Fibroblast of skin of back (primary cell): ENCODE measurements at regions not wholly inside any gene's neighbourhood (a gene's known extent, or its start where the extent isn't known, plus 50 kb on each side); places are given as distances from the start of the nearest gene placed in this dataset.

Experiments used
- DNase-seq: peaks from one replicate; pipeline ENCODE4 v3.0.0-alpha.2; 2013

DNA sequence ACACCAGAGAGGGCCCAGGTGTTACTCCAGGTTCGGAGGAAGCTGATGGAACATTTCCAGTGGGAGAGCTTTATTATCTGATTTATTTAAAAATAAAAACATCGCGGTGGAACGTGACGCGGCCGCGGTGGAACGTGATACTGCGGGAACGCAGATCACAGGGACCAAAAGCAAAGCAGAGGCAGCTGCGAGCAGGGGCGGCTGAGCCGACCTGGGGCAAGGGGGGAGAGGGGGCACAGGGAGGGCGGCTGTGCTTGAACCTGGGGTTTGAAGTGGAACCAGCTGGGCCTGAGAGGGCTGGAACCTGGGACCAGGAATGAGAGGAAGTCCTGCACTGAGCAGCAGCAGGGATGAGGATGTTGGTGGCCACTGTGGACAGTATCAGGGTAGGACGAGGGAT is 583.5 kb upstream of the SALL3 start:
- no peak for DNase-seq

- DNase-seq = no peak
These were observed 582.9 kb upstream of the SALL3 start for GRCh38 chr18:78396756-78397155.

GRCh38 chr18:78399992-78400503 is 579.6 kb upstream of the SALL3 start:
- no peak for DNase-seq

- no peak for DNase-seq
These were observed 577.2 kb upstream of the SALL3 start for GRCh38 chr18:78402440-78402839.

DNA sequence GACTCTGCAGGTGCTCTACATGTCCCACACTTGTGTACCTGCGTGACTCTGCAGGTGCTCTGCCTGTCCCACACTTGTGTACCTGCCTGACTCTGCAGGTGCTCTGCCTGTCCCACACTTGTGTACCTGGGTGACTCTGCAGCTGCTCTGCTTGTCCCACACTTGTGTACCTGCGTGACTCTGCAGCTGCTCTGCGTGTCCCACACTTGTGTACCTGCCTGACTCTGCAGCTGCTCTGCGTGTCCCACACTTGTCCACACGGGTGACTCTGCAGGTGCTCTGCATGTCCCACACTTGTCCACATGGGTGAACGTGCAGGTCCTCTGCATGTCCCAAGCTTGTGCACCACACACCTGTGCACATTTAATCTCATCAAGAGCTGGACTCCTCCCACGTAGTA is 576.7 kb upstream of the SALL3 start:
- no peak for DNase-seq

DNA sequence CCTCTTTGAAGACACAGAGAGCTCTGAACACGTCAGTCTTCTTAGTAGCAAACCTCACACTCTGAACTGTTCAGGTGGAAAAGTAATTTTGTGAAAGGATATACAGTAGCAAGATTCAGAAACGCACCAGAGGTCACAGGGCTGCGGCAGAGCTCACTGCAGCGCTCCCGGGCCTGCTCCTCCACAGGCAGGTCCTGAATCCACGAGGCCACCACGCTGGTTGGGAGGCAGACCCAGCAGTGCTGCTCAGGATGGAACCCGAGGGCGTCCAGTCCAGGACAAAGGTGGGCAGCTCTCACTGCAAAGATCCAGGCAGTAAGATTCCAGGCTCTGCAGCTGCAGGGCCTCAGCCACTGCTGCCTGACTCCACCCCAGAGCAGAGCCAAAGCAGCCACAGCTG is 576.2 kb upstream of the SALL3 start:
- DNase-seq = no peak

- DNase-seq = no peak
These were observed 573.9 kb upstream of the SALL3 start for GRCh38 chr18:78405763-78406162.

DNA sequence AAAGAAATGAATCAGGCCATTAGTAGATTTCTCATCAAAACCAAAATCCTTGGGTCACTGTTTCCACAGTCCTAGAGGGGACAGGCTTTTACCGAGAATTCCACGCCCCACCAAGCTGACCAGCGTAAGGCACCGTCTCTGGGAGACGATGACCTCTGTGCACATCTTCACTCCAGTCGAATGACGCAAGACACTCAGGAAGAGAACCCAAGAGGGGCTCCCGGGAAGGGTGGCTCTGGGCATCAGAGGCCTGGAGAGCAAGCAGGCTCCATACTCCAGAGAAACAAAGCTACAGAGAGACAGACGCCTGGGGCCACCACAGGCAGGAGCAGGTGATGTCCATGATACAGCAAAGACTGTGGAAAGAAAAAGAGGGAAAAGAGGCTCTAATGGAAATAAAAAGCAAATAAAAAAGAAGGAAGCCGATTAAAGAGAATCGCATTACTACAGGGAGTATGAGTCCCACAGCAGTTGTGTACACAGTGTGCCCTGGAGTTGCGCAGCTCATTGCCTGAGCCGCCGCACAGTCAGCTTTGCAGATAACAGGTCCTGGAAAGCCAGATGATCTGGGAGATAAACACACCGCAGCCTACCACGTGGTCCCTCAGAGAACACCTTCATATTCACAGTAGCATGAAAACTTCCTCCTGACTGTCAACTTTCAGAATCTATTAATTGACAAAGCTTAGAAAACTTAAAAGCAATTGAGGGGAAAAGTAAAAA is 572.7 kb upstream of the SALL3 start:
- DNase-seq = no peak

DNA sequence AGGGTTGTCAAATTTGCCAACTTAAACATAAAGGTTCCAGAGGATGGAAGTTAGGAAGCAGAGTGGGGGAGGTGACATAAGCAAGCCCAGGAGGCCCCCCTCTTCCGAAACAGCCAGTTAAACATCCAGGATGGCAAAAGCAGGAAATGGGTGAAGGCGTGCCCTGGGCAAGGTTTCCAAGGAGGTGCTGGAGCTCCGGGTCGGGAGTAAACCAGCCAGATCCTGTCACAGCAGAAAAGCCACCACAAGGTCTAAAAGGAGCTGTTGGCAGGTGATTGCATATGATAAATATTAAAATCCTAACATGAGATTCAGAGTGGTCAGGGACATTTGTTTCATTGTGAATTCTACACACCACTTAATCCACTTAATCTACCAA is 572.2 kb upstream of the SALL3 start:
- no peak for DNase-seq

GRCh38 chr18:78408623-78409022 is 571.0 kb upstream of the SALL3 start:
- DNase-seq = no peak

GRCh38 chr18:78410094-78410786 is 569.4 kb upstream of the SALL3 start:
- DNase-seq = no peak

DNA sequence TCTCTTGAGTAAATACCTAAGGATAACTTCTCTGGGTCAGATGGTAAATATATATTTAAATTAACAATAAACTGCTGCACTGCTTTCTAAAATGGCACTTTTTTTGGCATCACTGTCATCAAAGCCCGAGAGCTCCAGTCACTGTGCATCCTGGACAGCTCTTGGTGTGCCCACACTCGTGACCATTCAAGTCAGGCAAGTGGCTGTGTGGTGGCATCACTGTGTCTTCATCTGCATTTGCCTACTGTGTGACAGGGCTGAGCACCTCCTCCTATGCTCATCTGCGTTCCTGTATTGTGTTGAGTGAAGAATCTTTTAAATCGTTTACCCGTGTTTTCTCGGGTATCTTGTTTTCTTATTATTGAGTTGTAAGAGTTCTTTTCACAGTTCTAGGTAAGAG is 568.1 kb upstream of the SALL3 start:
- DNase-seq = no peak

DNA sequence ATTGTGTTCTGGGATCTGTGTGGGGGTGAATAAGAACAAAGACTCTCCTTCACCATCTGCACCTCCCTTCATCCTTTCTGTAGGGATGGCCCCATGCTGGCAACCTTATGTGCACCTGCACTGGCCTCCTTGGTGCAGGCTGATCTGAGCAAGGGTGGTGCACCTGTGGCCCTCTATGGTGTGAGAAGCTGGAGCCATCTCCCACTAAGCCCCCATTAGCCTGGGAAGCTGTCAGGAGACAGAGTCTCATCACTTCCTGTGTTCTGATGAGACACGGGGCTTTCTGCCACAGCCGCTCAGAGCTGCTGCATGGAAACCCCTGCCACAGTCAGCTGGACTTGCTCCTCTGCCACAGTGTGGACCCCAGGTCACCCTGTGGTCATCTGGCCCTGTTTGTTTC is 565.3 kb upstream of the SALL3 start:
- no peak for DNase-seq

DNA sequence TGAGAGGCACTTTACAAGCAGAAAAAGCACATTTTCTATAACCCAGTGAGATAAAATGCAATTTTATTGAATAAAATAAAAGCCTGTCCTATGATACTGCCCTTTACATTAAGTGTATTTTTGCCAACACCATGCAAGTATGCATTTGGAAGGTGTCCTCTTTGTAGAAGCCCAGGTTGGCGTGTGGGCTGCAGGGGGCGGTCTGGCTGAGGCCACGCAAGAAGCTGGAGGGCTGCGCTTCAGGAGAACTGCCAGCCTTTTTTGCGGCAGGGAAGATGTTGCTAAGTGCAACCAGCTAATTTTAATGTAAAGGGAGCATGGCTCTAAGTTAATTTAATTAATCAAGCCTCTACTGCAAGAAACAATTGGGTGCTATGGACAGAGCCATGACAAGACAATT is 562.8 kb upstream of the SALL3 start:
- no peak for DNase-seq

DNA sequence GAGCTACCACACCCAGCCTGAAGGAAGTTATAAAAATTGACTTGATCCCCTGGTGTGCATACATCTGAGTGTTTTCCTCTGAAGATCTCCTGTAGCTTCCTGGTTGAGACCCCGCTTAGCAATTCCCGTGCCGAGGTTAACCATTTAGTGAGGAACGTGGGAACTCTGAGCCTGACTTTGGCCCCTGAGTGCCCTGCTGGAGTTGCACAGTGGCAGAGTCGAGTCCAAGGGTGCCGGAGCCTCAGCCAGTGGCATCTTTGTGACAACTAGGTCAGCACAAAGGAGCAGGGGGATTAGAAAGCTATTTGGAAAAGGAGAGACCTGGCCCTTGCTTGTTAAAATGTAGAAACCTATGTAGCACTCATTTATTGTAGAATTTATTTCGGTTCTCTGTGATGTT is 561.2 kb upstream of the SALL3 start:
- no peak for DNase-seq

- no peak for DNase-seq
These were observed 560.4 kb upstream of the SALL3 start for GRCh38 chr18:78419171-78419570.

GRCh38 chr18:78420116-78420515 is 559.5 kb upstream of the SALL3 start:
- no peak for DNase-seq

GRCh38 chr18:78421392-78421791 is 558.2 kb upstream of the SALL3 start:
- DNase-seq = no peak

DNA sequence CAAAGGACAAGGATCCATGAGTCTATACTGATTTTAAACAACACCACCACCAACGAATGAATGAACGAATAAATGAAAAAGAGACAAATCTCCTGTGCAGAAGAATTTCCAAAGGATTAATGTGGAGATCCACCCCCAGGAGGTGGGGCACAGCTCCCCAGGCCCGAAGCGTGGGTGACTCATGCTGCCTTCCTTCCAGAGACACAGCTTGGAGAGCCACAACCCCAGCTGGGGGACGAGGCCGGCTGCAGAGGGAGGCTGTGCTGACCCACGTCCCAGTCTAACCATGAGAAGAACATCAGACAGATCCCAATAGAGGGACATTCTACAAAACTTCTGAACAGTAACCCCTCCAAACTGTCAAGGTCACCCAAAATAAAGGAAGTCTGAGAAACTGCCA is 557.3 kb upstream of the SALL3 start:
- no peak for DNase-seq

GRCh38 chr18:78423811-78424210 is 555.8 kb upstream of the SALL3 start:
- no peak for DNase-seq

DNA sequence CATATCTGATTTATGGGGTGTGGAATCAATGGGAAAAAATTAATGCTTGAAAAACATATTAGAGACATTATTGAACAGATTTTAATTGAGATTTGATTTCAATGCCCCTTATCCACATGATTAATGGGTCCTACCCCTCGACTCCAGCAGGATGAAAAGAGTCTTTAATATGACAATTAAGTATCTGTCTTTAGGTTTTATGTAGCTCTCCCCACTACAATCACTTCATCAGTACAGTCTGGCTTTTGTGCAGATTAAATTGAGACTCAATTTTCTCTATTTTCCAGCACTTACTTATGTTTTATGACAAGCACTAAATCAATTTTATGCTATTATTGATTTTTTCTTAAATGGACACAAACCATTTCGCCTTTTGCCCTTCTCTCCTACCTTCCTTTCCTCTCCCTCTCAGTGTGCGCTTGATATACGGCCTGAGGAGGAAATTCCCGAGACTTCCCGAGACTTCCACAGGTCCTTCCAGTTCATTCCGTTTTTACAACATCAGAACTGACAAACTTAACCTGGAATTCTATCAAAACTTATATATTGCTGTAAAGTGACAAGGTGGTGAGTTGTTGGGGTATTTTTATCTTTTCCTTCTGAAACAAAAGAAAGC is 555.1 kb upstream of the SALL3 start:
- DNase-seq = no peak

GRCh38 chr18:78425019-78425412 is 554.6 kb upstream of the SALL3 start:
- no peak for DNase-seq

GRCh38 chr18:78427081-78427480 is 552.5 kb upstream of the SALL3 start:
- DNase-seq = no peak
